ENCODE measurements at regions not wholly inside any gene's neighbourhood (a gene's known extent, or its start where the extent isn't known, plus 50 kb on each side); places are given as distances from the start of the nearest gene placed in this dataset.
"Not testable (repeated sequence)": the region's sequence is repeated elsewhere in the genome, so short reads cannot be mapped to it uniquely, and the experiment has no call there.

DNA sequence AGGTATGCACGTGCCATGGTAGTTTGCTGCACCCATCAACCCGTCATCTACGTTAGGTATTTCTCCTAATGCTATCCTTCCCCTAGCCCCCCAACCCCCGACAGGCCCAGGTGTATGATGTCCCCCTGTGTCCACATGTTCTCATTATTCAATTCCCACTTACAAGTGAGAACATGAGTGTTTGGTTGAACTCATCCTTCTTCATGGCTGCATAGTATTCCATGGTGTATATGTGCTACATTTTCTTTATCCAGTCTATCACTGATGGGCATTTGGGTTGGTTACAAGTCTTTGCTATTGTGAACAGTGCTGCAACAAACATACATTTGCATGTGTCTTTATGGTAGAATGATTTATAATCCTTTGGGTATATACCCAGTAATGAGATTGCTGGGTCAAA is 130.5 kb upstream of the SRSF6 start:
- H3K36me3 Mint-ChIP-seq (ENCODE audit: low read depth); POLR2A ChIA-PET; CTCF ChIA-PET; H3K27me3 Mint-ChIP-seq (ENCODE audit: low read depth); ATAC-seq; H3K4me1 Mint-ChIP-seq (ENCODE audit: low read depth); H3K27ac Mint-ChIP-seq; H3K4me3 Mint-ChIP-seq; H3K9me3 Mint-ChIP-seq (ENCODE audit: insufficient read depth); DNase-seq: not testable (repeated sequence)

DNA sequence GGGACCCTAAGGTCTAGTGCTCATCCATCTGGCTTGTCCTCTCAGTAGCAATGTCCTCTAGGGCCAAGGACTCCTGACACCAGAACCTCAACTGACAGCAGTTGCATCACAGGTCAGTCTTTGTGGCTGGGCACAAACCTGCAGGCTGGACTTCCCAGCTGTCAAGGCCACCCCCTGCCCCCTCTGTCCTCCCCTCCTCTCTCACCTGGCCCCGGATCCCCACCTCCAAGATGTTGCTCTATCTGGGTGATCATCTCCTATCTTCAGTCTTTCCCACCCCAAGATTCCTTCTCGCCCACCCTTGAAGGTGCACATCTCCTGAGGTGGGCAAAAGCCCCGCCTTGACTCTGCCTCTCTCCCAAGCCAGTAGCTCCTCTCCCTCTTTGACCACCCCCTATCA is 131.8 kb upstream of the SRSF6 start:
- Mint-ChIP-seq H3K9me3 (ENCODE audit: insufficient read depth) (no peaks in the 10 kb centered on the region), H3K27me3 (ENCODE audit: low read depth) (no peaks in the 10 kb centered on the region), H3K4me1 (ENCODE audit: low read depth) (no peaks in the 10 kb centered on the region), H3K27ac (no peak overlapping the region), H3K4me3 (no peak overlapping the region), H3K36me3 (ENCODE audit: low read depth) (no peaks in the 10 kb centered on the region)
- ATAC-seq (no peak), DNase-seq (no peak)
- ChIA-PET CTCF (no interaction called here), POLR2A (no interaction called here)

DNA sequence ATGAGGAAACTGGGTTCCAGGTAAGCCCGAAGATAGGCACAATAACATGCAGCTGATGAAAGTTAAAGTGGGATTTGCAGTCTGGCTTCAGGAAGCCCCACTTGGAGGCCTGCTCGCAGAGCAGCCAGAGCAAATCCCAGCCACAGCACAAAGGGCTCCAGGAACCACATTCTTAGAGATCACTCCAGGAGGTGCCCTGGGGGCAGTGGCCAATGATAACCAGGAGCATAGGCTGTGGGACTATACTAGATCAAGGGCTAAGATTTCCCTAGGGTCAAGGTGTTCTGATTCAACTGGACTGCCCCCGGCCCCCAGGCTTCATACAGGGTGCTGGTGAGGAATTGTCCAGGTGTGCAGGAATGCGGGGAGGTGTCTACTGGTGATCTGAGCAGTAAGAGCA is 133.9 kb upstream of the PTPRT start:
- Mint-ChIP-seq H3K36me3 (ENCODE audit: low read depth) (no peaks in the 10 kb centered on the region), H3K27ac (no peak overlapping the region), H3K9me3 (ENCODE audit: insufficient read depth) (no peaks in the 10 kb centered on the region), H3K4me3 (no peak overlapping the region), H3K4me1 (ENCODE audit: low read depth) (no peaks in the 10 kb centered on the region), H3K27me3 (ENCODE audit: low read depth) (no peaks in the 10 kb centered on the region)
- ChIA-PET CTCF (no interaction called here), POLR2A (no interaction called here)
- no peak for DNase-seq
- no peak for ATAC-seq

DNA sequence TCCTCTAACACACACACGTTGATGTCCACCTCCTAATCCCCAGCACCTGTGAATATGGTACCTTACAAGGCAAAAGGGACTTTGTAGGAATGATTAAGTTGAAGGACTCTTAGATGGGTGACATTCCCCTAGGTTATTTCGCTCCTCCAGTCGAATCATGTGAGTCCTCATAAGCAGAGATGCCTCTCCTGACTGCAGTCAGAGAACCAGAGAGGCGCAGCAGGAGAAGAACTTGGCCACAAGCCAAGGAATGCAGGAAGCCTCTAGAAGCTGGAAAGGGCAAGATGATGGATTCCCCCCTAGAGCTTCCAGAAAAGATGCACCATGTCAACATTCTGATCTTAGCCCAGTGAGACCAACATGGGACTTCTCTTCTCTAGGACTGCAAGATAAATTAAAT is 133.1 kb upstream of the PTPRT start:
- H3K36me3 Mint-ChIP-seq (ENCODE audit: low read depth): no peaks in the 10 kb centered on the region
- ChIA-PET CTCF (no interaction called here), POLR2A (no interaction called here)
- H3K27me3 Mint-ChIP-seq (ENCODE audit: low read depth): no peaks in the 10 kb centered on the region
- no peak overlapping the region for H3K27ac Mint-ChIP-seq
- H3K9me3 Mint-ChIP-seq (ENCODE audit: insufficient read depth): no peaks in the 10 kb centered on the region
- ATAC-seq (no peak), DNase-seq (no peak)
- H3K4me1 Mint-ChIP-seq (ENCODE audit: low read depth): no peaks in the 10 kb centered on the region
- H3K4me3 Mint-ChIP-seq: no peak overlapping the region

DNA sequence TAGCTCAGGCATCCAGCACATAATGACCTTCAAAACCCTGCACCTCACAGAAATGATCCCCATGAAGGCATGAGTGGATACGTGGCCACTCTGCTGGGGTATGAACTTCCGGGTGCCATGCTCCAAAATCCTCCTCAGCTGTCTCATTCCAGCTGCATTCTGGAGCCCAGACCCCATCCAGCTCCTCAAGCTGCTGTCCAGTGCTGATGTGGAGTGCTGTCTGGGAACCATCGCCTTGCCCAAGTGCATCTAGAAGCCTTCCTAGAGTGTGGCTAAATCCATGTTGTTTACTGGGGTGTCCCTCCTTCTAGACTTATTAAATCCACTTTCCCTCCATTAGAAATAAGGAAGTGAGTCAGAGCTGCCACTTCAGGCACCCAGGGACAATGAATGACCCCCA is 130.8 kb upstream of the PTPRT start:
- no peaks in the 10 kb centered on the region for H3K27me3 Mint-ChIP-seq (ENCODE audit: low read depth)
- H3K27ac Mint-ChIP-seq: no peak overlapping the region
- no peaks in the 10 kb centered on the region for H3K36me3 Mint-ChIP-seq (ENCODE audit: low read depth)
- POLR2A ChIA-PET: no interaction called here
- no peak overlapping the region for H3K4me3 Mint-ChIP-seq
- no peaks in the 10 kb centered on the region for H3K9me3 Mint-ChIP-seq (ENCODE audit: insufficient read depth)
- CTCF ChIA-PET: no interaction called here
- no peaks in the 10 kb centered on the region for H3K4me1 Mint-ChIP-seq (ENCODE audit: low read depth)
- ATAC-seq (no peak), DNase-seq (no peak)

DNA sequence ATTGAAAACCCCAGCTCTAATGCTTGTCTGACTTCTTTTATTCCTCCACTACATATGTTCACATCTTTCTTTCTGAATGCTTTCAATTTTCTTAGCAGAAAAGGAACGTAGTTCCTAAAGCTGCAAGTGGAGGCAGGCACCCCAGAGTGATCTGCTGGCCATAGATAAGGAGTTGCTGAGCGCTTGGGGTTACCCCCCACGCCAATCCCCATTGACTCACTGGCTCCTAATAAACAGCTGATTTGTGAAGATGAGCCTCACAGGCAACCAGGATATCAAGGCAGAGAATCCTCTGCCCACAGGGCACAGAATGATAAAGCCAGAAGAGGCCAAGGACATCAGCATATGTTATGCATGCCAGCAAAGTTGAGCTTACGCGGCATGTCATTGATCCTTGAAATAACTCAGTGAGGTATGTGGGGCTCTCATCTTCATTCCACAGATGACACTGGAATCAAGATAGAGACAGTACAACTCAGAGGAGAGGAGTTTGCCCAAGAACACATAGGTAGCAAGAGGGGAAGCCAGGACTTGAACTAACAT is 129.1 kb upstream of the PTPRT start:
- DNase-seq (no peak), ATAC-seq (no peak)
- no peak overlapping the region for H3K4me3 Mint-ChIP-seq
- no peak overlapping the region for H3K27ac Mint-ChIP-seq
- ChIA-PET POLR2A (no interaction called here), CTCF (no interaction called here)
- no peaks in the 10 kb centered on the region for H3K4me1 Mint-ChIP-seq (ENCODE audit: low read depth)
- H3K9me3 Mint-ChIP-seq (ENCODE audit: insufficient read depth): no peaks in the 10 kb centered on the region
- H3K27me3 Mint-ChIP-seq (ENCODE audit: low read depth): no peaks in the 10 kb centered on the region
- no peaks in the 10 kb centered on the region for H3K36me3 Mint-ChIP-seq (ENCODE audit: low read depth)

DNA sequence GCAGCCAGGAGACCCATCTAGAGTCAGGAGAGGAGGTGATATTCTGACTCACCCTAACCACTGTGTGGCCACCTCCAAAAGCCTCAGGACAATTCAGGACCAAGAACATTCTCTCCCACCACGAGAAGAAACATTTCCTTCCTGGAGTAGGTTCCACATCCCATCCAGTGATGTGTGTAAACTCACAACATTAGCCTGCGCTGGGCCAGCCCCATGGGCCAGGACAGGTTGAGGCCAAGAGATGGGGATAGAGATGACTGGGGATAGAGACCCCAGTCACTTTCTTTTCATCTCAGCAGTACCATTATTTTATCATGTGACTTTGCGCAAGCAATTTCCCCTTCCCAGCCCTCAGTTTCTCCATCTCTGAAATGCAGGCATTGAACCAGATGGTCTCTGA is 126.6 kb upstream of the PTPRT start:
- Mint-ChIP-seq H3K27me3 (ENCODE audit: low read depth) (no peaks in the 10 kb centered on the region), H3K9me3 (ENCODE audit: insufficient read depth) (no peaks in the 10 kb centered on the region), H3K4me3 (no peak overlapping the region), H3K36me3 (ENCODE audit: low read depth) (no peaks in the 10 kb centered on the region), H3K4me1 (ENCODE audit: low read depth) (no peaks in the 10 kb centered on the region), H3K27ac (no peak overlapping the region)
- ChIA-PET POLR2A (no interaction called here), CTCF (no interaction called here)
- DNase-seq (no peak), ATAC-seq (no peak)

DNA sequence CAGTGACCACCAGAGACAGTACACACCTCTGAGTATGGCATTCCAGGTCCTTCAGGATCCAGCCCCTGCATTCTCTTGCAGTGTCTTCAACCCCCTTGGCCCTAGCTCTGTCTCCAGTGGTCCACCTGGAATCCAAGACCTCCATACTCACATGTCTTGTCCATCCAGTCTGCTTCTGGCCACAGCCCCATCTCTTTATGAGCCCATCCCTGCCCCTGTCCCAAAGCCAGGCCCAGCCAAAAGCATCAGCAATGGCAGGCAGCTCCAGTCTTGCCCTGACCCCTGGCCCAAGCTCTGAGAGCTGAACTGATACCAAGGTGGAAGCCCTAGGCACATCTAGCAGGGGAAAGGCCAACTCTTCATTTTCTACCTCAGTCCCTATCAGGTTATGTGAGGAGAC is 119.6 kb upstream of the PTPRT start:
- ATAC-seq: no peak
- DNase-seq: no peak

DNA sequence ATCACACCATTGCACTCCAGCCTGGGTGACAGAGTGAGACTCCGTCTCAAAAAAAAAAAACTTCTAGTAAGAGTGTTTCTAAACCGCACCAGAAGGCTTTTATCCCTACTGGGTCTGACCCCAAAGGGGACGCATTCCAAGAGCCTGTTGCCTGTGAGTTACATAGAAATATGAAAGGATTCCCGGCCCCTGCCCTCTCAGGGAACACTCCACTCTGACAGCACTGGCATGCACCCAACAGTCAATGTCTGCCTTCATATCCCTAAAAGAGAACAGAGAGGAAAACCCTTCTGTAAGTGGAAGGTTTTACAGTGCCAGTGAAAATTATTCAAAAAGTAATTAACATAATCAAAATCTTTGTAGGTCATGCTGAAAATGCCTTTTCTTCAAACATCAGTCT is 117.1 kb upstream of the PTPRT start:
- Mint-ChIP-seq H3K4me3 (no peak overlapping the region), H3K36me3 (ENCODE audit: low read depth) (no peaks in the 10 kb centered on the region), H3K9me3 (ENCODE audit: insufficient read depth) (no peaks in the 10 kb centered on the region), H3K27me3 (ENCODE audit: low read depth) (no peaks in the 10 kb centered on the region), H3K27ac (no peak overlapping the region), H3K4me1 (ENCODE audit: low read depth) (no peaks in the 10 kb centered on the region)
- no peak for ATAC-seq
- DNase-seq: no peak
- POLR2A ChIA-PET: no interaction called here
- CTCF ChIA-PET: no interaction called here

More for the DNA sequence above, 119.6 kb upstream of the PTPRT start:
- CTCF ChIA-PET: no interaction called here
- Mint-ChIP-seq H3K27me3 (ENCODE audit: low read depth) (no peaks in the 10 kb centered on the region), H3K9me3 (ENCODE audit: insufficient read depth) (no peaks in the 10 kb centered on the region), H3K4me3 (no peak overlapping the region), H3K4me1 (ENCODE audit: low read depth) (no peaks in the 10 kb centered on the region), H3K27ac (no peak overlapping the region), H3K36me3 (ENCODE audit: low read depth) (no peaks in the 10 kb centered on the region)
- POLR2A ChIA-PET: no interaction called here

DNA sequence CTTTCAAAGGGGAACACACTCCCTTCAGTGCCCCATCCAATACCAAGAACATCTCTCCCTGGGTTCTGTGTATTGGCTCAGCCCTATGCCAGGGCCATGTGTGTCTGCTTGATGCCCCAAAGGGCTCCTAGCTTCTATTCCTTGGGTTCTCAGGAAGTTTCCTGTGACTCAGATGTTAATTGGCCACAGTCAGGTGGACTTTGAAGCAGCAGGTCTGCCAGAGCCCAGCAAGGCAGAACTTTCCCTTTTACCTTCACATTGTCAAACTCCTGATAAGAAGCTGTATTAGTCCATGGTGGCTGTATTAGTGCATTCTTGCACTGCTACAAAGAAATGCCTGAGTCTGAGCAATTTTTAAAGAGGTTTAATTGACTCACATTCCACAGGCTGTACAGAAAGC is 116.0 kb upstream of the PTPRT start:
- H3K4me1 Mint-ChIP-seq (ENCODE audit: low read depth): no peaks in the 10 kb centered on the region
- ATAC-seq (no peak), DNase-seq (no peak)
- no peaks in the 10 kb centered on the region for H3K27me3 Mint-ChIP-seq (ENCODE audit: low read depth)
- no peak overlapping the region for H3K27ac Mint-ChIP-seq
- H3K36me3 Mint-ChIP-seq (ENCODE audit: low read depth): no peaks in the 10 kb centered on the region
- no peak overlapping the region for H3K4me3 Mint-ChIP-seq
- ChIA-PET CTCF (no interaction called here), POLR2A (no interaction called here)
- H3K9me3 Mint-ChIP-seq (ENCODE audit: insufficient read depth): no peaks in the 10 kb centered on the region

DNA sequence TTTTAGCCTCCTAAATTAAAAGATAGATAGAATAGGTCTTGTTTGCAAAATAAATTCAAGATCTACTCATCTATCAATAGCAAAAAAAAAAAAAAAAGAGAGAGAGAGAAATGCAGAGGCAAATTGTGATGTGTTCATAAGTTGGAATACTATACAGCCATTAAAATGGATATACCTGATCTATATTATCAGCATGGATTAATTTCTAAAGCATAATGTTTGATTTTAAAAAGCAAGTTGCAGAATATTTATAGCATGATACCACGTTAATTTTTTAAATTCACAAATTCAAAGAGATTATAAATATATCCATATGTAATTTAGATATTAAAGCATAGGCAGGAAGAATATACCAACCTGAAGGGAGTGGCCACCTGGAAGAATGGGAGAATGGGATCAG is 114.9 kb upstream of the PTPRT start:
- Mint-ChIP-seq H3K9me3 (ENCODE audit: insufficient read depth) (no peaks in the 10 kb centered on the region), H3K36me3 (ENCODE audit: low read depth) (no peaks in the 10 kb centered on the region), H3K4me3 (no peak overlapping the region), H3K4me1 (ENCODE audit: low read depth) (no peaks in the 10 kb centered on the region), H3K27me3 (ENCODE audit: low read depth) (no peaks in the 10 kb centered on the region), H3K27ac (no peak overlapping the region)
- DNase-seq: no peak
- ChIA-PET CTCF (no interaction called here), POLR2A (no interaction called here)
- ATAC-seq: no peak

DNA sequence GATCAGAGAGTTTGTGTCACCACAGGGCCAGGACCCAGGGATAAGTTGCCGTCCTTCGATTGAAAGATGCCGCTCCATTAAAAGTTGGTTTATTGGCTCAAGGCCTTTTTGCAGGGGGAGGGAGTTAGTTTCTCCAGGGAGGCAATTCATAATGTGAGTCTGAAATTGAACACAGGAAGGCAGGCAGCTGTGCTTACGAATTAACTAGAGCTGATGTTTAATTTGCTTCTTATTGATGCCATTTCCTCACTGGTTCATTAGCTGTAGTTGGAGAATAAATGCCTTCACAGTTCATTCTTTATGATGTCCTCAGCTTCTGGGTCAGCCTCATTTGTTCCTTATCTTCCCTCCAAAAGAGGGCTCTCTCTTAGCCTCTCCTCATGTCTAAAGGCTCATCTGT is 113.2 kb upstream of the PTPRT start:
- ATAC-seq: no peak
- H3K4me3 Mint-ChIP-seq: no peak overlapping the region

DNA sequence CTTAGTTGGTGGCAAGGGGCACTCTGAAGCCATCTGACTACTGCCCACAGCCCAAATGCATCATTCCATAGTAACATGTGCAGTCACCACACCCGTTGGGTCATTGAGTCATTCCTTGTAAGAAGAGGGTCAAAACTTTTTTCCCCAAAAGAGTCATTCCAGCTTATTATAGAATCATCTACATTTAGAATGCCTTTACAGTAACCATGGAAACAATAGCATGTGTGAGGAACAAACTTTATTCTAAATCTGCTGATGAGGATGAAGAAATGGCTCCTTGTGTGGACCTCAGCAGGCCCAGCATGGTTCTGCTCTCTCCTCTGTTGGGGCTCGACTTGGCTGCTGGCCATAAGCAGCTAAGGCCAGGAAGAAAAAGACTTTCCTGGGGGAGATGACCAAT is 111.2 kb upstream of the PTPRT start:
- Mint-ChIP-seq H3K27me3 (ENCODE audit: low read depth) (no peaks in the 10 kb centered on the region), H3K9me3 (ENCODE audit: insufficient read depth) (no peaks in the 10 kb centered on the region), H3K4me1 (ENCODE audit: low read depth) (no peaks in the 10 kb centered on the region), H3K4me3 (no peak overlapping the region), H3K27ac (no peak overlapping the region), H3K36me3 (ENCODE audit: low read depth) (no peaks in the 10 kb centered on the region)
- CTCF ChIA-PET: no interaction called here
- POLR2A ChIA-PET: no interaction called here
- DNase-seq (no peak), ATAC-seq (no peak)

More for the DNA sequence above, 113.2 kb upstream of the PTPRT start:
- Mint-ChIP-seq H3K27ac (no peak overlapping the region), H3K9me3 (ENCODE audit: insufficient read depth) (no peaks in the 10 kb centered on the region), H3K36me3 (ENCODE audit: low read depth) (no peaks in the 10 kb centered on the region), H3K4me1 (ENCODE audit: low read depth) (no peaks in the 10 kb centered on the region), H3K27me3 (ENCODE audit: low read depth) (no peaks in the 10 kb centered on the region)
- CTCF ChIA-PET: no interaction called here
- no peak for DNase-seq
- POLR2A ChIA-PET: no interaction called here

Data from activated CD8-positive, alpha-beta T cell treated with anti-CD3 and anti-CD28 coated beads, Interleukin-2, amount 10 ng/mL, durations not matched to agents 7 days and 5 days (primary cell).